Mesenchymal stem cell (in vitro differentiated cells and primary cell): ENCODE measurements at regions not wholly inside any gene's neighbourhood (a gene's known extent, or its start where the extent isn't known, plus 50 kb on each side); places are given as distances from the start of the nearest gene placed in this dataset.

Experiments used
- DNase-seq: peaks from one replicate; pipeline ENCODE4 v3.0.0-alpha.2; 2013
- H2AFZ ChIP-seq: one replicate; pipeline ENCODE4 v1.6.1; 2013; ENCODE audit warnings: low read depth, mild to moderate bottlenecking, control low read depth, inconsistent platforms, low read length, moderate library complexity
- H2AK5ac ChIP-seq: 2 replicates; pipeline ENCODE4 v1.6.1; 2013; ENCODE audit warnings: low read length, moderate library complexity, mild to moderate bottlenecking, inconsistent platforms; ENCODE audit not compliant: severe bottlenecking
- H2BK120ac ChIP-seq: one replicate; pipeline ENCODE4 v1.6.1; 2013; ENCODE audit warnings: low read depth, mild to moderate bottlenecking, inconsistent platforms, low read length, moderate library complexity
- H2BK12ac ChIP-seq, 2 experiments: one replicate each; pipeline ENCODE4 v1.6.1; 2013; ENCODE audit warnings: inconsistent platforms in 2 of 2, low read length in 2 of 2, mild to moderate bottlenecking in 2 of 2, moderate library complexity in 2 of 2, control low read depth in 1 of 2
- H2BK15ac ChIP-seq: one replicate; pipeline ENCODE4 v1.6.1; 2013; ENCODE audit warnings: mild to moderate bottlenecking, low read depth, inconsistent platforms; ENCODE audit not compliant: poor library complexity, severe bottlenecking
- H2BK5ac ChIP-seq: 2 replicates; pipeline ENCODE4 v1.6.1; 2013; ENCODE audit warnings: low read depth, mild to moderate bottlenecking, low read length, control low read depth, inconsistent platforms; ENCODE audit not compliant: poor library complexity, severe bottlenecking
- H3K14ac ChIP-seq, 2 experiments: one replicate each; pipeline ENCODE4 v1.6.1; 2013; ENCODE audit warnings: inconsistent platforms in 2 of 2, low read length in 2 of 2, control low read depth in 1 of 2, mild to moderate bottlenecking in 1 of 2, moderate library complexity in 1 of 2
- H3K18ac ChIP-seq, 2 experiments: one replicate each; pipeline ENCODE4 v1.6.1; 2013; ENCODE audit warnings: inconsistent platforms in 2 of 2, low read length in 2 of 2, control low read depth in 1 of 2, low read depth in 1 of 2, mild to moderate bottlenecking in 1 of 2
- H3K23ac ChIP-seq, 2 experiments: one replicate each; pipeline ENCODE4 v1.6.1; 2013; ENCODE audit warnings: inconsistent platforms in 2 of 2, low read length in 2 of 2, mild to moderate bottlenecking in 2 of 2, moderate library complexity in 2 of 2, control low read depth in 1 of 2
- H3K27ac ChIP-seq: 2 replicates; pipeline ENCODE4 v1.5.1; 2013; ENCODE audit warnings: mild to moderate bottlenecking, moderate library complexity, low read length, control low read depth, inconsistent platforms; ENCODE audit not compliant: poor library complexity, severe bottlenecking
- H3K27me3 ChIP-seq, 2 experiments: 2 replicates each; pipeline versions ENCODE4 v1.6.1 to v1.7.0; 2013; ENCODE audit warnings: low read length in 2 of 2, mild to moderate bottlenecking in 2 of 2, moderate library complexity in 2 of 2, control low read depth in 1 of 2, inconsistent platforms in 1 of 2; ENCODE audit not compliant: control insufficient read depth in 1 of 2, insufficient read depth in 1 of 2
- H3K36me3 ChIP-seq, 2 experiments: 2 replicates each; pipeline versions ENCODE4 v1.6.1 to v1.7.0; 2013; ENCODE audit warnings: low read length in 2 of 2, control low read depth in 1 of 2, inconsistent platforms in 1 of 2, low read depth in 1 of 2, mild to moderate bottlenecking in 1 of 2; ENCODE audit not compliant: insufficient read depth in 2 of 2, control insufficient read depth in 1 of 2
- H3K4ac ChIP-seq, 2 experiments: one replicate each; pipeline ENCODE4 v1.6.1; 2013; ENCODE audit warnings: inconsistent platforms in 2 of 2, low read length in 2 of 2, mild to moderate bottlenecking in 2 of 2, moderate library complexity in 2 of 2, control low read depth in 1 of 2, low read depth in 1 of 2
- H3K4me1 ChIP-seq: 2 replicates; pipeline ENCODE4 v1.6.1; 2013; ENCODE audit warnings: low read depth, low read length, control low read depth; ENCODE audit not compliant: control insufficient read depth, insufficient read depth
- H3K4me2 ChIP-seq: 2 replicates; pipeline ENCODE4 v1.6.1; 2013; ENCODE audit warnings: low read length, mild to moderate bottlenecking, inconsistent platforms; ENCODE audit not compliant: poor library complexity, severe bottlenecking
- H3K4me3 ChIP-seq, 2 experiments: 2 replicates each; pipeline versions ENCODE4 v1.5.1 to v1.7.0; 2013; ENCODE audit warnings: low read length in 2 of 2, mild to moderate bottlenecking in 2 of 2, control low read depth in 1 of 2, low read depth in 1 of 2; ENCODE audit not compliant: insufficient read depth in 1 of 2
- H3K79me1 ChIP-seq: replicated peaks from 2 replicates; pipeline ENCODE4 v1.6.1; 2013; ENCODE audit warnings: mild to moderate bottlenecking, control low read depth, low read length, inconsistent platforms; ENCODE audit not compliant: poor library complexity, severe bottlenecking
- H3K9ac ChIP-seq: 2 replicates; pipeline ENCODE4 v1.7.0; 2013; ENCODE audit warnings: mild to moderate bottlenecking, low read length, moderate library complexity
- H3K9me3 ChIP-seq: 2 replicates; pipeline ENCODE4 v1.7.0; 2013; ENCODE audit warnings: mild to moderate bottlenecking, low read length; ENCODE audit not compliant: control insufficient read depth
- H4K8ac ChIP-seq: one replicate; pipeline ENCODE4 v1.6.1; 2013; ENCODE audit warnings: inconsistent platforms, mild to moderate bottlenecking, low read length, moderate library complexity
- H4K91ac ChIP-seq: one replicate; pipeline ENCODE4 v1.6.1; 2013; ENCODE audit warnings: mild to moderate bottlenecking, low read length, inconsistent platforms
- WGBS: methylation state at CpG from one replicate; pipeline ENCODE4 v1.1.7; 2013; ENCODE audit warnings: mixed read lengths; 5-methylcytosine and 5-hydroxymethylcytosine counted together

GRCh38 chr19:30924069-30924636 is 425.1 kb downstream of the TSHZ3 start:
- Histone ChIP-seq H4K91ac (no peak overlapping the region), H3K4me2 (no peak overlapping the region), H3K4ac (no peak overlapping the region), H3K36me3 (no peaks in the 10 kb centered on the region), H4K8ac (no peak overlapping the region), H3K27me3 (peaks cover 0 to 18% of the 10 kb centered on the region in 2 experiments), H3K9me3 (peaks cover 26% of the 10 kb centered on the region), H2BK12ac (no peak overlapping the region), H3K4me1 (no peaks in the 10 kb centered on the region), H2AK5ac (no peak overlapping the region), H2BK15ac (no peak overlapping the region), H2AFZ (no peak overlapping the region), H3K23ac (no peak overlapping the region), H3K18ac (no peak overlapping the region), H3K14ac (no peak overlapping the region), H2BK120ac (no peak overlapping the region), H3K4me3 (no peak overlapping the region), H2BK5ac (no peak overlapping the region), H3K27ac (no peak overlapping the region), H3K9ac (no peak overlapping the region), H3K79me1 (no peaks in the 10 kb centered on the region)
- 62% methylated on average over 7 of the region's 11 CpGs for WGBS
- DNase-seq = no peak

- Histone ChIP-seq H3K9me3 (peaks cover 20% of the 10 kb centered on the region), H2BK120ac (no peak overlapping the region), H3K4me2 (no peak overlapping the region), H3K18ac (no peak overlapping the region), H2BK5ac (no peak overlapping the region), H3K27me3 (peaks cover 0 to 18% of the 10 kb centered on the region in 2 experiments), H3K14ac (no peak overlapping the region), H3K23ac (no peak overlapping the region), H3K9ac (no peak overlapping the region), H3K4me1 (no peaks in the 10 kb centered on the region), H2AK5ac (no peak overlapping the region), H4K91ac (no peak overlapping the region), H2BK12ac (no peak overlapping the region), H3K36me3 (no peaks in the 10 kb centered on the region), H3K27ac (no peak overlapping the region), H3K4ac (no peak overlapping the region), H3K4me3 (no peak overlapping the region), H3K79me1 (no peaks in the 10 kb centered on the region), H2BK15ac (no peak overlapping the region), H4K8ac (no peak overlapping the region), H2AFZ (no peak overlapping the region)
- no peak for DNase-seq
- WGBS = 65% methylated on average over 2 of the region's 4 CpGs
These were observed 425.6 kb downstream of the TSHZ3 start for GRCh38 chr19:30923621-30924020.

GRCh38 chr19:30923096-30923495 is 426.1 kb downstream of the TSHZ3 start:
- H3K9ac ChIP-seq = no peak overlapping the region
- no peak overlapping the region for H3K14ac ChIP-seq
- H2AFZ ChIP-seq = no peak overlapping the region
- no peak overlapping the region for H4K91ac ChIP-seq
- H3K27ac ChIP-seq = no peak overlapping the region
- H3K23ac ChIP-seq = no peak overlapping the region
- no peak overlapping the region for H3K4ac ChIP-seq
- H3K4me1 ChIP-seq = no peaks in the 10 kb centered on the region
- peaks cover 0 to 18% of the 10 kb centered on the region in 2 experiments for H3K27me3 ChIP-seq
- no peaks in the 10 kb centered on the region for H3K79me1 ChIP-seq
- H2AK5ac ChIP-seq = no peak overlapping the region
- no peaks in the 10 kb centered on the region for H3K36me3 ChIP-seq
- H3K4me2 ChIP-seq = no peak overlapping the region
- H2BK120ac ChIP-seq = no peak overlapping the region
- H2BK5ac ChIP-seq = no peak overlapping the region
- DNase-seq = no peak
- peaks cover 15% of the 10 kb centered on the region for H3K9me3 ChIP-seq
- H2BK12ac ChIP-seq = no peak overlapping the region
- H4K8ac ChIP-seq = no peak overlapping the region
- H2BK15ac ChIP-seq = no peak overlapping the region
- 51% methylated on average over 3 of the region's 4 CpGs for WGBS
- no peak overlapping the region for H3K4me3 ChIP-seq
- H3K18ac ChIP-seq = no peak overlapping the region

GRCh38 chr19:30920222-30920621 is 429.0 kb downstream of the TSHZ3 start:
- H3K79me1 ChIP-seq = no peaks in the 10 kb centered on the region
- H3K27me3 ChIP-seq = peaks cover 0 to 11% of the 10 kb centered on the region in 2 experiments
- H3K4me2 ChIP-seq = no peak overlapping the region
- no peaks in the 10 kb centered on the region for H3K9me3 ChIP-seq
- 78% methylated on average over 9 of the region's 11 CpGs for WGBS
- H3K27ac ChIP-seq = no peak overlapping the region
- H3K23ac ChIP-seq = no peak overlapping the region
- H2AK5ac ChIP-seq = no peak overlapping the region
- H2BK5ac ChIP-seq = no peak overlapping the region
- H2BK15ac ChIP-seq = no peak overlapping the region
- H3K18ac ChIP-seq = no peak overlapping the region
- H2AFZ ChIP-seq = no peak overlapping the region
- H4K8ac ChIP-seq = no peak overlapping the region
- H3K4ac ChIP-seq = no peak overlapping the region
- no peaks in the 10 kb centered on the region for H3K4me1 ChIP-seq
- no peak for DNase-seq
- no peak overlapping the region for H3K9ac ChIP-seq
- H4K91ac ChIP-seq = no peak overlapping the region
- H2BK120ac ChIP-seq = no peak overlapping the region
- no peak overlapping the region for H3K4me3 ChIP-seq
- H2BK12ac ChIP-seq = no peak overlapping the region
- no peaks in the 10 kb centered on the region for H3K36me3 ChIP-seq
- no peak overlapping the region for H3K14ac ChIP-seq
